Stimulated activated CD4-positive, alpha-beta T cell treated with anti-CD3 and anti-CD28 coated beads, Interleukin-4, amount 100 ng/mL, for 4 hours (primary cell): ENCODE measurements at regions not wholly inside any gene's neighbourhood (a gene's known extent, or its start where the extent isn't known, plus 50 kb on each side); places are given as distances from the start of the nearest gene placed in this dataset.
"Not testable (repeated sequence)": the region's sequence is repeated elsewhere in the genome, so short reads cannot be mapped to it uniquely, and the experiment has no call there.

Experiments
- DNase-seq, 2 experiments: peaks; one replicate each; pipeline ENCODE4 v3.0.0-alpha.2; 2020

DNA sequence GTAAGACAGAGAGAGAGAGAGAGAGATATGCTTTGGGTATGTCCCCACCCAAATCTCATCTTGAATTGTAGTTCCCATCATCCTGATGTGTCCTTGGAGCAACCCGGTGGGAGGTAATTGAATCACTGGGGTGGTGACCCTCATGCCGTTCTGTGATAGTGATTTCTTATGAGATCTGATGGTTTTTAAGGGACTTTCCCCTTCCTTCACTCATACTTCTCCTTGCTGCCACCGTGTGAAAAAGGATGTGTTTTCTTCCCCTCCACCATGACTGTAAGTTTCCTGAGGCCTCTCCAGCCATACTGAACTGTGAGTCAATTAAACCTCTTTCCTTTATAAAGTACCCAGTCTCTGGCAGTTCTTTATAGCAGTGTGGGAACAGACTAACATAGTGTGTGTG lies 60.3 kb downstream of the EOMES start:
- DNase-seq, result no peak

DNA sequence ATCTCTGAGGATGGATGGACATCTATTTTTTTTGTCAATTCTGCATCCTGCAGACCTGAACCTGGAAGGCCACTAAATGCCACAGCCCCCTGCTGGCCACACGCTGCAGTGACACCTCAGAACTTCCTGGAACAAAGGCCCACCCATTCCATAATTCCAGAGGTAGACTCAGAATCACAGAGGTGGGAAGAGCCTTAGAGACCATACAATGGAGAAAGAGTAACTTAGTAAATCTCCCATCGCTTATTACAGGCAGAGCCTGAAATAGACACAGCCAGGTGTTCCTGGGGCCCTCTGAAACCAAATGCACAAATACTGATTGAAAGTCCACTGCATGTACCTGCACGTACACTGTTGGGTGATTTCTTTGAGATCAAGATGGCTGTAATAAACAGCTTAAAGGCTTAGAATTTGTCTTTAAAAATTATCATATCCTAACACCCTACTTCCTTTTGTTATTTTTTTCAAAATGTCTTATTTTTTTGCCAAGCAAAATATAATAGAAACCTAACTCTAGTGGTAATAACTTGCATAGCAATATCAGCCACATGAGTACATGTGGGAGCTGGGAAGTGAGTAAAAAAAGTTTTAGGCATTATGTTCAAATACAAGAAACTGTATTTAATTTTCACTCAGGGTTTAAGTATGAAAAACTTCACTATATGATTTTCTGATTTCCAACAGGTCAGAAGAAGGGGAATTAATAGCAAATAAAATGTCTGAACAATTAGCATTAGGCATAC lies 62.7 kb downstream of the EOMES start:
- peak; percentile 9 to 35 for DNase-seq

DNA sequence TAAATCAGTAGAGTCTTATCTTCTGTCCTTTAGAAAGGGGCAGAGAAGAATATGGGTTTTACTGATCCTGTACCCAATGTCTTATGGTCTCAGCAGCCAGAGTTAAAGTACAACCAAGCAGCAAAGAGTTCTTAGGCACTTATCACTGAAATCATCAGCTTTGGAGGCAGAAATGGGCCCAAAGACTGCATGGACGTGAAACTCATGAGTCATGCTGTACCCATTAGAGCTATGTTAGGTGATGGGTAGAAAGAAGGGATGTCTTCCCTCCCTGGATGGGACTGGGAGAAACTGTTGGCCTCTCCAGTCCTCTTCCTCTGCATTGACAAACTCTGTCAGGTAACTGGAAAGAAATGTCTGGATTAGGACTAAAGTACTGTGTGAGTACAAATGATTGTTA lies 63.4 kb downstream of the EOMES start:
- DNase-seq, result no peak

DNA sequence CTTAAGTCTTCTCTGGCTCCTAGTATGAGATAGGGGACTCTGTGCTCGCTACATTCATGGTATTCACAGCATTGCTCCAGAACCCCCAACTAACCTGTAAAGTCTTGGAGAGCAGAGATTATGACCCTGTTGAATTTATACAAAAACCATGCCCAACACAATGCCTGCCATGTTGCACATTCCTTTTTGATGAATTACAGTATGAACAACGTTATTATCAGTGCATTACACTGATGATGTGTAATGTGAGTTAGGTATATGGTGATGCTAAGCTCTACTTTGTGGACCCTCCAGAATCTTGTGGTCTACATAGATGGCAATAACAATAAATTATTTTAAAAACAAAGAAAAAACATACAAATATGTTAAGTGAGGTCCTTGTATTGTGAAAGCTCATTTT lies 64.3 kb downstream of the EOMES start:
- DNase-seq, result no peak

DNA sequence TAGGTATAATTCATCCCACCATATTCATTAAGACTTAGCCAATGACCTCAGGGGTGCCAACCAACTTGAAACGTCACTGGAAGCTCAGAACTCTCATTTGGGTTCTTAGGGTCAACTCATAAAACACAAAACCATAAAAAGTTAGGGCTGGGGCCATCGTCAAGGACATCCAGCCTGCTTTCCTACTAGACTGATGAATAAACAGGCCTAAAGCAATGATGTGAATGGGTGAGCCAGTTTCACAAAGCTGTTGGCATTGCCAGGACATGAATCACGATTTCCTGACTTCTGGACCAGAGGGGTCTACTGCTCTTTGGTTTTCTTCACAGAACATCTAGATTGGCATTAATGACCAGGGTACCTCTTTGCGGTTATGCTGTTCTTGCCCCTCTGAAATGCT lies 64.7 kb downstream of the EOMES start:
- no peak for DNase-seq

DNA sequence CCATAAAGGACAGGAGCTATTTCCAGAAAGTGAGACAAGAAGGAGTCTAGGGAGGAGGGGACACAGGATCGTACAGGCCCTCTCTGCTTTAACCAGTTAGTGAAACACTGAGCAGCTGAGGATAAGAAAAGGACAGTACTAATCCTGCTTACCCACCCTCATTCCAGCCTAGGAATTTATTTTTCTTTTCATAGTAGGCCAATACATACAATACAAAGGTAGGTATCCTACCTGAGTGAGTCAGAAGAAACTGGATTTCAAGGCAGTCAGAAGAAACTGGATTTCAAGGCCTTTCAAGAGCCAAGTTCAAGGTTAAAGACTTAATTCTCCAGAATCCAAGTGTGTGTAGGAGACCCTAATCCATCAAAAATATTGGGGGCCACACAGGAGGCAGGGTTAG lies 65.3 kb downstream of the EOMES start:
- DNase-seq, result no peak

DNA sequence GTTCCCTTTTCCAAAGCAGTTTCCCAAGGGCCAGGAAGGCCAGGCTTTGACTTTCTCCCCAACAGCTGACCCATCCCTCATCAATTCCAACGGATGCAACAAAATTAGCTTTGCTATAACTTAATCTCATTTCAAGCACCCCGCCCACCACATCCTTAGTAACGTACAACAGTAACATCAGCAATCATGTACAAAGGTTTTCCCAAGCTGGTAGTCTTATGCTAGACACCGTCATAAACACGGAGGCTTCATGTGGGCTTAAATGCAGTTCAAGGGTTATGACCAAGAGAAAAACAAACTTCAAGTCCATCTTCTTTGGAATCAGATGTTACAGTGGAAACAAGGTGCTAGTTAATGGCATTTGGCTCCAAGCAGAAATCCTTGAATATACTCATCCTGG lies 66.6 kb downstream of the EOMES start:
- no peak for DNase-seq

DNA sequence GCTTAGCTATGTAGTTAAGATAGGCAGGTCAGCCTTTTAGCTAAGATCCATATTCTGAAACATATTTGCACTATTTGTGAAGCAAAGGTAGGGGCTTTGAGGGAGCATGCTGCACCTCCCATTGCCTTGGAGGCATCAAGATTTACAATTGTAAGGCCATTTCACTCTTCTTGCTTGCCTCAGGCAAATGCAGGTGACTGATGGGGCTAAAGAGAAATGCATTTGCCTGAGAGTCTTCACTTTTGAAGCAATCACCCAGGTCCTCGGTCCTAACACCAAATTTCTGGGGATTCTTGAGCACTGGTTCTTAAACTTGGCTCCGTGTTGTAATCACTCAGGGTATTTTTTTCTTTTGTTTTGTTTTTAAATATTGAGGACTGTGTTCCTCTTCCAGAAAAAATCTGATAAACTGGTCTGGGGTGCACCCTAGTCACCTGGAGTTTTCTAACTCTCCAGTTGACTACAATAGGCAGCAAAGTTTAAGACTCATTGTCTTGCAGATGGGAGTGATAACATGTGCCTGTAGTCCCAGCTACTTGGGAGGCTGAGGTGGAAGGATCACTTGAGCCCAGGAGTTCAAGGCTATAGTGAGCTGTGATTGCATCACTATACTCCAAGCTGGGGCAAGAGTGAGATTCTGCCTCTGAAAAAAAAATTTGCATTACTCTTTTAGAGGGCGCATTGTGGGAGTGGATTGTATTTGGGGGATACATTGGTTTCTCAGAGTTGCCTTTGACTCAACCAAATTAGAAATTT lies 68.1 kb downstream of the EOMES start:
- no peak for DNase-seq

DNA sequence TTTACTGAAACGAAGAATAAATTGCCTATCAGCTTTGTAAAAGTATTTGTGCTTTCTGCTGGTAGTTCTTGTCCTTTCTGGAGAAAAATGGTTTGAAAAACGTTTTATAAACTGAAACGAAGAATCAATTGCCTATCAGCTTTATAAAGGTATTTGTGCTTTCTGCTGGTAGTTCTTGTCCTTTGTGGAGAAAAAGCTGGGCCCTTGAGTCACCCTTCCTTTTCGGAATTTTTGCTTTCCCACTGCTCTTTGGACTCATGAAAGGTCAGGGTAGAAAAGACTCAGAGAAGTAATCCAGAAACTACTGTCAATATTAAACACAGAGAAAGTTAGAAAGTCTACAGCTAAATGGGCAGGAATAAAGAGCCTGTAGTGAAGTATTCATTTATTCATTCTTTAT lies 72.8 kb downstream of the EOMES start:
- DNase-seq, result no peak

DNA sequence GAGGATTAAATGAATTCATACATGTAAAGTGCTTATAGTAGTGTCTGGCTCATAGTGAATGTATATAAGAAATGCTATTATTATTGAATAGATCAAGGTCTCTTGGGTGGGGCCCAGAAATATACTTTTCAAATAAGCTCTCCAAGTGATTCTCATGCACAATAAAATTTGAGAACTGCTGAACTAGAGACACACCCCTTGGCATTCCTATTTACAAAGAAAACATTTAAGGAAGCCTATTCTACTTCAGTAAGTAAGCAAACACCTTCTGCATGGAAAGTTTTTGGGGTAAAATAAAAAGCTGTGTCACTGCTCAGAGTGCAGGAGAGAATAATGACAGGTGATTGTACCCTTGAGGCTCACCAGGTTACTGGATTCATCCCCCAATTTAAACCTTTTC lies 75.2 kb downstream of the EOMES start:
- DNase-seq, result no peak

DNA sequence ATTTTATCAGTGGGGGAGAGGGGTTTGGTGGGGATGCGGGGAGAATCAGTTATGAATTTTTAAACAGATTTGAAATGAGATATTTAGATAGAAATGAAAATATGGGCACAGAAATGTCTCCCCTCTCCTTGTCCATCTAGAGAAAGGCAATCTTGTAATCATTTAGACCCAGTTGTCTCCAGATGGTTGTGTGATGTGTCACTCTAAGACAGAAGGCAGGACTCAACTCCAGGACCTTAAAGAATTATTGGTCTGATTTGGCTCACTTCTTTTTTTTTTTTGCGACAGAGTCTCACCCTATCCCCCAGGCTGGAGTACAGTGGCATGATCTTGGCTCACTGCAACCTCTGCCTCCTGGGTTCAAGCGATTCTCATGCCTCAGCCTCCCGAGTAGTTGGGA lies 77.2 kb downstream of the EOMES start:
- DNase-seq, result no peak

DNA sequence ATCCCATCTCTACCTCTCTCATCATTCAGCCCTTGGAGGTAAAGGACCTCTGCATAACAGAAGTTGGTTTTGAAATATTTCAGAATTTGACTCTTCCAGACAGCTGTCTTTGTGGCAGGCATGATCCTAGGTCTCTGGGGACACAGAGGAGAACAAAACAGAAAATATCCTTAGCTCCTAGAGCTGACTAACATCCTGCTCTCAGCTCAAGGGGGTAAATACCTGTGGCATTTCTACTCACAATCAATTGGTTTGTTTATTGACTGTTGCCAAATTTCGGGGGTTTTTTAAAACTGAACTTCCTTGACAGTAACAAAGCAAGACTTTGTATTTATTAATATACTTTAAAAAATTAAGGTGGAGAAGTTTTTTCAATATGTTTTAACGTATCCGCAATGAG lies 78.8 kb downstream of the EOMES start:
- DNase-seq, result no peak

DNA sequence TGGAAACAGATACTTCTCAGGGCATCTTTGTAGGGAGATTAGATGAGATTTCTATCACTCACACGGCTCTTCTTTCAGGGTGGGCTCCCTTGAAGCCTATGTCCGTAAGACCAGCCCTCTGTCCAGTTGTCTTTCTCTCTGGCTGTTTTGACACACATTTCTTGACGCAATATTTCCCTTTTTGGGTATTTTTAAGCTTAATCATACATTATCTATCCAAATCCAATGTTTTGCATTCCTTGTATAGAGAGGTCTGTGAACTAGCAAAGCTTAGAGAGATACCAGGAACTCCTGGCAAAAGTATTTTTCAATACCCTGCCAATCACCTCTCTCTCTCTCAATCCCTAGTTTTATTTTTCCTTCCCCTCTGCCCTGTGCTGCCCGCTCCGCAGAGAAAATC lies 79.3 kb downstream of the EOMES start:
- DNase-seq, result no peak

DNA sequence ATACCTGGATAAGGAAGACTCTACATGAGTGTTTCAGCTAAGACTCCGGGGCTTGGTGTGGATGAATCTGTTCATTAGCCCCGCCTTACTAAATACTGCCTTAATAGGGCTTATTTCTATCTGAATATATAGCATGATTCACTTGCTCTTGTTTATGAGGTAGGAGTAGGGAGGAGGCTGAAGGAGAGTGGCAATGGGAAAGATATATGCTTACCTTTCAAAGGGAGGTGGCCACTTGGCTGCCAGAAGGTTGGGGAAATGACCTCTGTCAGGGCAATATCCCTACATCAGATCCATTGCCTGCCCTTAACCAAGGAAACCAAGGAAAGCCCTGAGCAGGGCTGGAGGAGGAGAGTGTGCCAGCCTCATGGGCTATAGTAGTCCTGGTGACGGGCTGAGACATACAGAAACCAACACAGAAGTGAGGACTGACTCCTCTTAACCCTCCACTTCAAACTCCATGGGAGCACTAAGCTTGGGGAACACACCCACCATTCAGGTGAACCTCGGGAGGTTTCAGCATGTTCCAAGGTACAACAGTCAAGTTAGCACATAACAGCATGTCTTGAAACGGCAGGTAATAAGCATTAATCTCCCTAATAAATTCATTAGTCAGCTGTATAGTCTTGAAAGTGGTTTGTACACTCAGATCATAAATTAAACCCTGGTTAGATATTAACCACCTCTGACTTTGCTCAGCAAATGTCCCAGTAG lies 80.1 kb downstream of the EOMES start:
- no peak for DNase-seq

DNA sequence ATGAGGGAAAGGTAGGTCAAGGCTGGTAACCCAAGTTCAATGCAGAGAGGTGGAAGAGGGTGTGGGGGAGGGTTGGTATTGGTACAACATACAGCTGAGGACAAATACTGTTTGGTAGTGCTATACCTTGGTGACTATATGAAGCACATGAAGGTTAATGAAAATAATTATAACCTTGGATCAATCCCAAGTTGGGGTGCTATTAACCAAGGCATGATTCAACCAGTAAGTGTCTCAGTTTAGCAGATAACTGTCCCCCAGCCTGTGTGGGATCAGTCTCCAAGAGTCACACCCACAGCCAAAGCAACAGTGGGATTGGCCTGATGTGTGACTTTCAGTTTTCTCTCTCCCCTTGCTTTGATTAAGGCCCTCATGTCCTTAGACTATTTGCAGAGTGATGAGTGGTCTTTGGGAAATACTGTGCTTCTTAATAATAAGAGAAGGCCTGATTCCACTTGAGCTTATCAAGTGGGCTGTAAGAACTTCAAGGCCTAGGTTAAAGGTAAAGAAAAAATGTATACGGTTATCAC lies 80.8 kb downstream of the EOMES start:
- no peak for DNase-seq

DNA sequence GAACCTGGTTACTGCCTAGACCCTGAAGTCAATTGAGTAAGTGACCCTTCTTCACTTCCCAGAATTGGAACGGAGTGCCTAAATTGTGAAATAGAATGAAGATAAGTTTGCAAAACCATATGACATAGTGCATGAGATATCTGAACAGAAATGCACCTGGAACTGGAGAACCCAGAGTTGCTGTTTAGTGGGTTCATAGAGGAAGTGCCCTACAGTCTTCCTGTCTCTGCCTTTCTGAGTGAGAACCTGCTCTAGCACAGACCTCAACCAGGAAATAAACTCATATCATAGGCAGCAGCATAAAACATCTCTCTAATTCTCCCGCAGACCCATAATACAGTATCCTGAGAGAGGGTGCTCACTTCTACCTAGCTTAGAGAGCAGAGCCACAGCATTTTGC lies 82.9 kb downstream of the EOMES start:
- DNase-seq, result peak in 1 of 2 experiments; percentile 2

DNA sequence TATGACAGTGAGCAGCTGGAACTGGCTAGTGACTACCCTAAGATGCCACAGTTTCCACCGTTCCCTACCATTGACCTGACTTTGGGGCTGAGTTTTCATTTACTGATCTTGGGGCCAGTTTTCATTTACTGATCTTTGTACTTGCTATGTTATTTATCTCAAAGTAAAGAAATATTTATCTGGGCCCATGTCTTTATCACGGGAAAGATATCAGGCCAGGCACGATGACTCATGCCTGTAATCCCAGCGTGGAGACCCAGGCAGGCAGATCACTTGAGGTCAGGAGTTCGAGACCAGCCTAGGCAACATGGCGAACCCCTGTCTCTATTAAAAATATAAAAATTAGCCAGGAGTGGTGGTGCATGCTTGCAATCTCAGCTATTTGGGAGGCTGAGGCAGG lies 83.5 kb downstream of the EOMES start:
- no peak for DNase-seq

DNA sequence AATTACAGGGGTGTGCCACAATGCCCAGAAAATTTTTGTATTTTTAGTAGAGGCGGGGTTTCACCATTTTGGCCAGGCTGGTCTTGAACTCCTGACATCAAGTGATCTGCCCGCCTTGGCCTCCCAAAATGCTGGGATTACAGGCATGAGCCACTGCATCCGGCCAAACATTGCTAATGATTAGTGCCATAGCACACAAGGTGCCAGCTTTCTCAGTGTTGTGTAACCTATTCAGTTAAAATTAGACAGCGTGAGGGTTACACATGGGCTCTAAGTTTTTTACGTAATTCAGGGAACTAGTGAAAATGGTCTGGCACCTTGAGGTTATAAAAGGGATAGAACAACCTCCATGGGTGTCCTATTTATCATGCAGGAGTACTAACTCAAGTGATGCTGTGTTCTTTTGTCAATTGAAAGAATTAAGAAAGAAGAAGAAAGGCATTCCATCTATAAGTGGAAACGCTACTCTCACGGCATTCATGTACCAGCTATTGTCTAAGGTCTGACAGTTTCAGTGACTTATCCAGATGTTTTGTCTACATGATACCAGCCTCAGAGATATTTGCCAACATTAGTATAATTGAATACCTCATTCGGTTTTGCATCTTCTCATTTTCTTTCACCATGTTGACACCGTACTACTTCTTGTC lies 84.7 kb downstream of the EOMES start:
- no peak for DNase-seq

DNA sequence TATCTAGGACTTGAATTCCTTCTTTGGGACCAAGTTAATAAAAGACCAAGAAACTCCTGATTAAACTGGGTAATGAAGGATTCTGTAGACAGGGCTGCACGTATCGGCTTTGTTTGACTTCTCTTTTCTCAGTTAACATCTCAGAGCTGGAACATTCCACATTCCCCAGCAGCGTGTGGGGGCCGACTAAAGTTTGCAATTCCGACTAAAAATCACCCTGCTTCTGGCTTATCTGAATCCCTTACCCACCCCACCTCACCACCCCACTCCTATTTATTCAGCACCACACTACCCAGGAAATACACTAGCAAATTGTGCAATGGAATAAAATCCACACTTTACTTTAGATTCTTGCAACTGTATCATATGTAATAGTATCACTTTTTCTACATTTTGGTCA lies 87.1 kb downstream of the EOMES start:
- not testable (repeated sequence) for DNase-seq

DNA sequence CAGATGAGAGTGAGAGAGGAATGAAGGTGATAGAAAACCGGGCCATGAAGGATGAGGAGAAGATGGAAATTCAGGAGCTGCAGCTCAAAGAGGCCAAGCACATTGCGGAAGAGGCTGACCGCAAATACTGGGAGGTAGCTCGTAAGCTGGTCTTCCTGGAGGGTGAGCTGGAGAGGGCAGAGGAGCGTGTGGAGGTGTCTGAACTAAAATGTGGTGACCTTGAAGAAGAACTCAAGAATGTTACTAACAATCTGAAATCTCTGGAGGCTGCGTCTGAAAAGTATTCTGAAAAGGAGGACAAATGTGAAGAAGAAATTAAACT lies 88.9 kb downstream of the EOMES start:
- no peak for DNase-seq

DNA sequence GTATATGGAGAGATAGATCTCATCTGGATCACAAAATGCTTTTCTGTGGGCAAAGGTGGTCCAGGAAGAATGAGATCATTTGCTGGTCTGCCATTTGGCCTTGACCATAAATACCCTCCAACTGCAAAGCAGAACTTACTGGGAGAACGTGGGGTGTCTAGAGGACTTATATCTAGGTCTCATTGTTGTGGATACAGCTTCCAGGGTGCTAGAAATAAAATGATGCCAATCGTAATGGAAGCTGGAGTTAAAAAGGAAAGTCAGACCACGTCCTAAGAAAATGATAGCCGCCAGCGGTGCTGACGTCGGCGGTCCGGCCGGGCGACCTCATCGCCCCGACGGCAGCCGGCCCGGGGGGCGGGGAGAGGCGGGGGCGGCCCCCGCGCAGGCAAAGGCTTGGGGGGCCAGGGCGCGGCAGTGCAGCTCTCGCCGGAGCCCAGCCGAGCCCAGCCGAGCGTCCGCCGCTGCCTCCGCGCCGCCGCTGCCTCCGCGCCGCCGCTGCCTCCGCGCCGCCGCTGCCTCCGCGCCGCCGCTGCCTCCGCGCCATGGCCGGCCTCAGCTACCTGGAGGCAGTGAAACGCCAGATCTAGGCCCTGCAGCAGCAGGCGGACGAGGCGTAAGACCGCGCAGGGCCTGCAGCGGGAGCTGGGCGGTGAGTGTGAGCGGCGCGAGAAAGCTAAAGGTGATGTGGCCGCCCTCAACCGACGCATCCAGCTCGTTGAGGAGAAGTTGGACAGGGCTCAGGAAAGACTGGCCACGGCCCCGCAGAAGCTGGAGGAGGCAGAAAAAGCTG lies 89.5 kb downstream of the EOMES start:
- peak; percentile 15 to 31 for DNase-seq

DNA sequence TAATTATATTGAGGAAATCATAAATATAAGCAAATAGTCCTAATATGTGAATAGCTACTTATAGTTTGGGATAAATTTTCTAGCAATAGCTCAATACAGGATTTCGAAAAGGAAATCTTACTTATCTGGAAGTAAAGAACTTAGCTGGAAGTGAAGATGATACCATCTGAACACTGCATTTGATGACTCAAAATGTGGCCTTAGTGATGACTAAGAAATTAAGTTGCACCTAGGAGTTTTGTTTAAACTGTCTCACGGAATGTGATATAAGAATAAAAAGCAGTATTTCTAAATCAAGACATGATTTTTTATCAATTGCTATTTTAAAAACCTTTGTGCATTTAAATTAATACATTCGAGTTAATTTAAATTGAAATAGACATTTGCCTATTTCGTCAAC lies 91.2 kb downstream of the EOMES start:
- DNase-seq, result no peak

DNA sequence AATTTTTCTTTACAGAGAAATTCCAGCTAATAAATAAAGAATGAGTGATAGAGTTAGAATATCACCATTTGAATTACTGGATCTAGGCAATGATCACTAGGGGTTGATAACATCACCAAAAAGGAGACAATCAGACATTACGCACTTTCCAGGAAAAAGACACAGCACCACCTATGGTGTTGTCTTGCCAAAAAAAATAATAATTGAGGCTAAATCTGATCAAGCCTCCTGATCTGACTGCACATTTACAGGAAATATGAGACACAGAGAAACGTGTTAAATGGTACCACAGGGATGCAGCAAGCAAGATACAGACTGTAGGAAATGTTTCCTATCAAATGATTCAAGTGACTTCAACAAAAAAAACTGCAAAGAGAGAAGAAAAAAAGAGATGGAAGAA lies 92.8 kb downstream of the EOMES start:
- DNase-seq, result no peak
